Keratinocyte (primary cell): ENCODE measurements at regions not wholly inside any gene's neighbourhood (a gene's known extent, or its start where the extent isn't known, plus 50 kb on each side); places are given as distances from the start of the nearest gene placed in this dataset.

Experiments
- DNase-seq: peaks from one replicate; pipeline ENCODE4 v3.0.0-alpha.2; 2011; ENCODE audit warnings: low read depth, missing footprints, low spot score
- FAIRE-seq: peaks from 2 replicates; lab custom pipeline; 2011; peaks lifted over from hg19 to GRCh38; lab: Jason Lieb, UNC
- H2AFZ ChIP-seq: 2 replicates; pipeline ENCODE4 v1.6.0; 2012; ENCODE audit warnings: low read length, control low read depth, inconsistent platforms; ENCODE audit not compliant: control insufficient read depth
- H3K27ac ChIP-seq: 2 replicates; pipeline ENCODE4 v1.5.1; 2011; ENCODE audit warnings: low read length; ENCODE audit not compliant: control insufficient read depth, insufficient read depth
- H3K27me3 ChIP-seq: 3 replicates; pipeline ENCODE4 v1.6.0; 2011; ENCODE audit warnings: low read length; ENCODE audit not compliant: control insufficient read depth, insufficient read depth; ENCODE audit errors: extremely low read depth
- H3K36me3 ChIP-seq, 2 experiments: 2 replicates in 1 of 2; 3 replicates in 1 of 2; pipeline ENCODE4 v1.5.1; 2011; ENCODE audit warnings: low read length in 2 of 2, mild to moderate bottlenecking in 1 of 2; ENCODE audit not compliant: control insufficient read depth in 2 of 2, insufficient read depth in 2 of 2; ENCODE audit errors: extremely low read depth in 1 of 2
- H3K4me1 ChIP-seq: 3 replicates; pipeline ENCODE4 v1.5.1; 2011; ENCODE audit warnings: low read length; ENCODE audit not compliant: control insufficient read depth, insufficient read depth; ENCODE audit errors: extremely low read depth
- H3K4me2 ChIP-seq: 3 replicates; pipeline ENCODE4 v1.6.0; 2011; ENCODE audit warnings: low read depth, low read length; ENCODE audit not compliant: control insufficient read depth, insufficient read depth; ENCODE audit errors: extremely low read depth
- H3K4me3 ChIP-seq, 3 experiments: fragments of 200-600 bp in 1 of 3; sonication (generic) in 1 of 3; 2 replicates in 2 of 3; 3 replicates in 1 of 3; pipeline ENCODE4 v1.5.1; 2011 to 2016; ENCODE audit warnings: low read length in 3 of 3, mild to moderate bottlenecking in 3 of 3, control low read depth in 2 of 3, inconsistent platforms in 1 of 3, low read depth in 1 of 3, mixed read lengths in 1 of 3, mixed run types in 1 of 3, moderate library complexity in 1 of 3; ENCODE audit not compliant: control insufficient read depth in 2 of 3, insufficient read depth in 2 of 3; ENCODE audit errors: extremely low read depth in 1 of 3
- H3K79me2 ChIP-seq: 2 replicates; pipeline ENCODE4 v1.6.0; 2012; ENCODE audit warnings: low read length; ENCODE audit not compliant: control insufficient read depth, insufficient read depth
- H3K9ac ChIP-seq: 3 replicates; pipeline ENCODE4 v1.6.0; 2011; ENCODE audit warnings: low read length; ENCODE audit not compliant: control insufficient read depth, insufficient read depth; ENCODE audit errors: extremely low read depth
- H3K9me1 ChIP-seq: 3 replicates; pipeline ENCODE4 v1.6.0; 2011; ENCODE audit warnings: low read length; ENCODE audit not compliant: control insufficient read depth, insufficient read depth; ENCODE audit errors: extremely low read depth
- H3K9me3 ChIP-seq: 2 replicates; pipeline ENCODE4 v1.5.1; 2012; ENCODE audit warnings: low read depth, low read length; ENCODE audit not compliant: control insufficient read depth
- H4K20me1 ChIP-seq: 3 replicates; pipeline ENCODE4 v1.6.0; 2011; ENCODE audit warnings: low read length; ENCODE audit not compliant: control insufficient read depth, insufficient read depth; ENCODE audit errors: extremely low read depth
- EZH2 ChIP-seq: IDR thresholded peaks from one replicate; pipeline ENCODE4 v1.6.1; 2012; ENCODE audit warnings: inconsistent platforms, mild to moderate bottlenecking, low read length, moderate library complexity
- dilution Hi-C: fragments of 300-500 bp; cut with MboI; formaldehyde crosslinking; loops from one replicate; pipeline ENCODE4 v1.7.0; 2020; ENCODE audit warnings: low sequenced_read_pairs; ENCODE audit not compliant: extremely low pct_ligation_motif_present
- TF ChIP-seq, protein P1 (sequence below), 3 experiments: IDR thresholded peaks in 1 of 3; conservative IDR thresholded peaks in 1 of 3; optimal IDR thresholded peaks in 1 of 3; 2 replicates in 2 of 3; 3 replicates in 1 of 3; pipeline versions ENCODE3 to v1.5.1; 2011; ENCODE audit warnings: low read length in 3 of 3, mild to moderate bottlenecking in 3 of 3, moderate library complexity in 2 of 3, control low read depth in 1 of 3, inconsistent platforms in 1 of 3; ENCODE audit not compliant: insufficient read depth in 2 of 3; ENCODE audit errors: extremely low read depth in 1 of 3

DNA sequence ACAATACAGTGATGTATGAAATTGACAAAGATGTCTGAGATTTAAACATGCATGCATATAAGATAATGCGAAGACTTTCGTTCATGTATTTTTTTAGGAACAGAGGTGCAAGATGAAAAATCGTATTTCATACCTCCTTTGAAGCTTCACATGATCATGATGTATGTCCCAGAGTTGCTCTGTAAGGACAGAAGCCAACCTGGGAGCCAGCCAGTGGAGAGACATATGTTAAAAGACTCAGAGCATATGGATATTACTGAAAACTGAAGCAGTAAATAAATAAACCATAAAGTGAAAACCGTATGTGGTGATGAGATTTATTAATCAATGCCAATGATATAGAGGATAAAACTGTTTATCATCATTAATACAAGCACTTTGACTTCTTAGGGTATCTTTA is 424.4 kb upstream of the NETO1 start:
- FAIRE-seq (no peak), DNase-seq (no peak)
- H3K27ac ChIP-seq, result no peak overlapping the region
- TF ChIP-seq EZH2, result no peak
- TF ChIP-seq, protein P1, sequence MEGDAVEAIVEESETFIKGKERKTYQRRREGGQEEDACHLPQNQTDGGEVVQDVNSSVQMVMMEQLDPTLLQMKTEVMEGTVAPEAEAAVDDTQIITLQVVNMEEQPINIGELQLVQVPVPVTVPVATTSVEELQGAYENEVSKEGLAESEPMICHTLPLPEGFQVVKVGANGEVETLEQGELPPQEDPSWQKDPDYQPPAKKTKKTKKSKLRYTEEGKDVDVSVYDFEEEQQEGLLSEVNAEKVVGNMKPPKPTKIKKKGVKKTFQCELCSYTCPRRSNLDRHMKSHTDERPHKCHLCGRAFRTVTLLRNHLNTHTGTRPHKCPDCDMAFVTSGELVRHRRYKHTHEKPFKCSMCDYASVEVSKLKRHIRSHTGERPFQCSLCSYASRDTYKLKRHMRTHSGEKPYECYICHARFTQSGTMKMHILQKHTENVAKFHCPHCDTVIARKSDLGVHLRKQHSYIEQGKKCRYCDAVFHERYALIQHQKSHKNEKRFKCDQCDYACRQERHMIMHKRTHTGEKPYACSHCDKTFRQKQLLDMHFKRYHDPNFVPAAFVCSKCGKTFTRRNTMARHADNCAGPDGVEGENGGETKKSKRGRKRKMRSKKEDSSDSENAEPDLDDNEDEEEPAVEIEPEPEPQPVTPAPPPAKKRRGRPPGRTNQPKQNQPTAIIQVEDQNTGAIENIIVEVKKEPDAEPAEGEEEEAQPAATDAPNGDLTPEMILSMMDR (optimal IDR thresholded peaks at IDR 0.05 in 1 of 3, IDR thresholded peaks at IDR 0.05 in 1 of 3, conservative IDR thresholded peaks at IDR 0.05 in 1 of 3; ENCODE audit: extremely low read depth in 1 of 3, insufficient read depth in 2 of 3, low read length in 3 of 3), result no peak
- H4K20me1 ChIP-seq, result no peaks in the 10 kb centered on the region
- no peaks in the 10 kb centered on the region for H3K9me3 ChIP-seq
- H3K36me3 ChIP-seq, result no peaks in the 10 kb centered on the region
- H3K9ac ChIP-seq, result no peak overlapping the region
- dilution Hi-C loops, result no loop called here
- H3K9me1 ChIP-seq, result no peaks in the 10 kb centered on the region
- no peaks in the 10 kb centered on the region for H3K27me3 ChIP-seq
- no peaks in the 10 kb centered on the region for H3K79me2 ChIP-seq
- no peaks in the 10 kb centered on the region for H3K4me1 ChIP-seq
- H3K4me2 ChIP-seq, result no peak overlapping the region
- no peak overlapping the region for H3K4me3 ChIP-seq
- no peak overlapping the region for H2AFZ ChIP-seq

GRCh38 chr18:73288813-73289212 is 421.0 kb upstream of the NETO1 start:
- H3K79me2 ChIP-seq, result no peaks in the 10 kb centered on the region
- H3K9me3 ChIP-seq, result no peaks in the 10 kb centered on the region
- TF ChIP-seq, protein P1 (optimal IDR thresholded peaks at IDR 0.05 in 1 of 3, IDR thresholded peaks at IDR 0.05 in 1 of 3, conservative IDR thresholded peaks at IDR 0.05 in 1 of 3; ENCODE audit: extremely low read depth in 1 of 3, insufficient read depth in 2 of 3, low read length in 3 of 3), result no peak
- TF ChIP-seq EZH2, result no peak
- no peaks in the 10 kb centered on the region for H3K4me1 ChIP-seq
- no peaks in the 10 kb centered on the region for H3K9me1 ChIP-seq
- no peaks in the 10 kb centered on the region for H3K36me3 ChIP-seq
- H3K27ac ChIP-seq, result no peak overlapping the region
- H2AFZ ChIP-seq, result no peak overlapping the region
- H4K20me1 ChIP-seq, result no peaks in the 10 kb centered on the region
- dilution Hi-C loops, result no loop called here
- FAIRE-seq (no peak), DNase-seq (no peak)
- no peak overlapping the region for H3K4me3 ChIP-seq
- no peaks in the 10 kb centered on the region for H3K27me3 ChIP-seq
- H3K4me2 ChIP-seq, result no peak overlapping the region
- H3K9ac ChIP-seq, result no peak overlapping the region
